ENCODE measurements at regions not wholly inside any gene's neighbourhood (a gene's known extent, or its start where the extent isn't known, plus 50 kb on each side); places are given as distances from the start of the nearest gene placed in this dataset.
"Not testable (repeated sequence)": the region's sequence is repeated elsewhere in the genome, so short reads cannot be mapped to it uniquely, and the experiment has no call there.

DNA sequence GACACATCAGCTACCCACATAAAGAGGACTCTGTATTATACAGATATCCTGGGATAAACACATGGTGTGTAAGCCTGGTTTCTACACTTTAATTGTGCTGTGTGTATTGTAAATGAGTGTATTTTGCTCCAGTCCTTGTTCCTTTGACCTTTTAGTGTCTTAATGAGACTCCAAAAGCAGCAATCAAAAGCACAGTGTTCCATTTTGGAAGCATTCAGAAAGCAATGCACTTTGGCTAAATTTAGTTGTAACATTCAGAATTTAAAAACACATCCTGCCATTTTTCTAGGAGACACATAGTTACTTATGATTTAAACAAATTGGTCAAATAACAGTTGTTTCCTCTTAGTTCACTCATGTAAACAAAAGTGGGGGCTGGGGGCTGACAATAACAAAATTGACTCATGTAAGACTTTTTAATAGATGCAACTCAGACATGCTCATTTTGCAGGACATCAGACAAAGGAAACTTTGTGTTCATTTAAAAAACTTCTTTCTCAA is 122.2 kb downstream of the GPR37 start:
- in situ Hi-C loops (cut with HindIII; ENCODE audit: low sequenced_read_pairs), result no loop called here

DNA sequence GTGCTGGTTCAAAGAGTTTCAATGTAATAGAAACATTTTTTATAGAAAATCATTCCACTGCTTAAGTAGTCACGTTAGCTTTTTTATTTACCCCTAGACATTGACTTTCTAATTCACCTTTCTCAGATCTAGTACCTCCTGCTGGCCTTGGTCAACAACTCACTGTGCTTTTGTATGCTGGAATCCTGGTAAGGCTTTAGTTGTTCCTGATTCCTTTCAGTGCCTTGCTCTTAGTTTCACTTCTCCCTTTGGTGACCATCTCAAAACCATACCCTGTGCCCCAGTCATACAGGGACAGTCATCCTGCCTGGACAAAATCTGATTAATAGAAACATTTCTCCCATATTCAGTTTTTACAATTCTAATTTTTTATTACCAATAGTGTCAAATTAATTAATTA is 130.2 kb downstream of the GPR37 start:
- in situ Hi-C loops (cut with HindIII; ENCODE audit: low sequenced_read_pairs), result no loop called here

DNA sequence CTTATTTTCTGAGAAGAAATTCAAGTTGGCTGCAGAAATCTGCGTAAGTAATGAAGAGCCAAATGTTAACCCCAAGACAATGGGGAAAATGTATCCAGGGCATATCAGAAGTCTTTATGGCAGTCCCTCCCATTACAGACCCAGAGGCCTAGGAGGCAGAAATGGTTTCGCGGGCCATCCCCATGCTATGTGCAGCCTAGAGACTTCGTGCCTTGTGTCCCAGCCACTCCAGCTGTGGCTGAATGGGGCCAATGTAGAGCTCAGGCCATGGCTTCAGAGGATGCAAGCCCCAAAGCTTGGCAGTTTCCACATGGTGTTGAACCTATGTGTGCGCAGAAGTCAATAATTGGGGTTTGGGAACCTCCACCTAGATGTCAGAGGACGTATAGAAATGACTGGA is 131.9 kb downstream of the GPR37 start:
- in situ Hi-C loops (cut with HindIII; ENCODE audit: low sequenced_read_pairs), result no loop called here

DNA sequence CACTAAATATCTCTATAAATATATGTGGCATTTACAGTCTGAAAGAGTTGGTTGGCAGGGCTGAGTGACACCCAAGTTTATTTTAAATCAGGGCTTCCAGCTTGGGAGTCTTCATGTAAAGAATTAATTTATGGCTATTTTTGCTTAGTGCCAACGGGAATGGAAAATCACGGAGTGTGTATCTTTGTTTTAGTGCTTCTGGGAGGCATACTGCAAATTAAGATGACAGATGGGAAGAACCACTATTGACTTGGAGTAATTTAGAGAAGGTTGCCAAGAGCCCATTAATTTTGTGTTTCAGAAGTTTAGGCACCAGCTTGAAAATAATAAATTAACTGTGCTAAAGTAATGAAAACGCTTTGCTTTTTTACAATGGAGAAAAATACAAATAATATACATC is 135.2 kb downstream of the GPR37 start:
- in situ Hi-C loops (cut with HindIII; ENCODE audit: low sequenced_read_pairs), result no loop called here

DNA sequence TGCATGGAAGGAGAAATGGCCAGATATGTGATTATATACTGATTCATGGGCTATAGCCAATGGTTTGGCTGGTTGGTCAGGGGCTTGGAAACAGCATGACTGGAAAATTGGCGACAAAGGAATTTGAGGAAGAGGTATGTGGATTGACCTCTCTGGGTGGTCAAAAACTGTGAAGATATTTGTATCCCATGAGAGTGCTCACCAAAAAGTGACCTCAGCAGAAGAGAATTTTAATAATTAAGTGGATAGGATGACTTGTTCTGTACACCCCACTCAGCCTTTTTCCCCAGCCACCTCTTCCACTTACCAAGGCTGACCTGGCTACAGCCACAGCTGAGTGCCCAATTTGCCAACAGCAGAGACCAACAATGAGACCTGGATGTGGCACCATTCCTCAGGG is 146.7 kb downstream of the GPR37 start:
- in situ Hi-C loops (cut with HindIII; ENCODE audit: low sequenced_read_pairs), result no loop called here

DNA sequence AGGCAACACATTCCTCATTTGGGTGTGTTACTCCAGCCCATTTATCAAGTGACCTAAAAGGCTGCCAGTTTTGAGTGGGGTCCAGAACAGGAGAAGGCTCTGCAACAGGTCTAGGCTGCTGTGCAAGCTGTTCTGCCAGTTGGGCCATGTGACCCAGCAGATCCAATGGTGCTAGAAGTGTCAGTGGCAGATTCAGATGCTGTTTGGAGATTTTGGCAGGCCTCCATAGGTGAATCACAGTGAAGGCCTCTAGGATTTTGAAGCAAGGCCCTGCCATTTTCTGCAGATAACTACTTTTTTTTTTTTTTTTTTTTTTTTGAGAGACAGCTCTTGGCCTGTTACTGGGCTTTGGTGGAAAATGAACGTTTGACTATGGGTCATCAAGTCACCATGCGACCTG is 147.5 kb downstream of the GPR37 start:
- in situ Hi-C loops (cut with HindIII; ENCODE audit: low sequenced_read_pairs), result not testable (repeated sequence)

DNA sequence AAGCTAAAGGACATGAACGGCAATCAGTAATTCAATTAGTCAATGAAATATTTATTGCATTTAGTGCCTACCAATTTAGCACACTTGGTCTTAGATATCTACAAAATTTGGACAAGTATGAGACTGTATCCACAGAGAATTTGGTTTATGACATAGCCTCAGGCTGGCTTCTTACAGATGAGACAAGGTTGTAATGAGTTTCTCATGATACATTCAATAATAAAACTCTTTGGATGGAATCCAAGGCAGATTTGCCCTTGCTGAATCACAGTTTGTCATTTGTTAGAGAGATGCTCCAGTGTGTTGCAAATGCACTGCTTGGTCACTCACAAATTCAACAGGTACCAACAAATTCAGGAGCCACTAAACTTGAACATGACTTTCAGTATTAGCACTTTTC is 162.5 kb downstream of the GPR37 start:
- in situ Hi-C loops (cut with HindIII; ENCODE audit: low sequenced_read_pairs), result no loop called here

DNA sequence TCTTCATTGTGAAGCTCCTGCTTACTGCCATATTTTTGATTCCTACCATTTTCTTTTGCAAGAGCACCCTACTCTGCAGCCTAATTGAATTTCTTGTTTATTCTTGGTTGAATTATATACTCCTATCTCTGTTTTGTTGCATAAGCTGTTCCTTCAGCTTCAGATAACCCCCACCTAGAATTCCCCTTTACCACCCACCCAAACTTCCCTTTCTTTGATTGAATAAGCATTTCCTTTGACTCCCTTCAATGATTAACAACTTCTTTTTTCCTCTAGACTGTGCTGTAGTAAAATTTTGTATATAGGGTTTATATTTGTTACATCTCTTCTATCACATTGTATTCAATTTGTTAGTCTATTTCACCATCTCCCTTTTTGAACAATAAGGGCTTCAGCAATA is 168.1 kb downstream of the GPR37 start:
- in situ Hi-C loops (cut with HindIII; ENCODE audit: low sequenced_read_pairs), result no loop called here

DNA sequence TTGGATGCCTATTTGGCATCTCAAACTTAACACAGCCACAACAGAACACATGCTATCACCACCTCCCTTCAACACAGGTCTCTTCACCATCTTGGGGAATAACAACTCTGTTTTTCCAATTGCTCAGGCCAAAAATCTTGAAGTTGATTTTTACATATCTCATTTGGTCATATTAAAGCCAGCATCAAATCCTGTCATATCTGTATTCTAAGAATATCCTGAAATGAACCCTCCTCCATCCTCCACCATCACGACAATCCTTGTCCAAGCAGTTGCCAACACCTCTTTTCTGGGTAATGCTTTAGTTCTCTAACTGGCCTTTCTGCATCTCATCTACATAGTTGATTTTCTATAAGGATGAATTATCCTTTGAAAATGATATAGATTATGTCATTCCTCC is 168.7 kb downstream of the GPR37 start:
- in situ Hi-C loops (cut with HindIII; ENCODE audit: low sequenced_read_pairs), result no loop called here

DNA sequence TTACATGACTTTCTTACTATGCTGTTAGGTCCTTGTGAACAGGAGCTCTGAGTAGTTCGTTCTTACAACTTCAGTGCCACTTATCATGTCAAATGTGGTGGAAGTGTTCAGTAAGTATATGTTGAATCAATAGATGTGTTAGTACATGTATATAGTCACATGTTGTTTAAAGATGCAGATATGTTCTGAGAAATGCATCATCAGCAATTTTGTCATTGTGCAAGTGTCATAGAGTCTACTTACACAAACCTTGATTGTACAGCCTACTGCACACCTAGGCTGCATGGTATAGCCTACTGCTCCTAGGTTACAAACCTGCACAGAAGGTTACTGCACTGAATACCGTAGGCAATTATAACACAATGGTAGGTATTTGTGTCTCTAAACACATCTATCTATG is 174.8 kb downstream of the GPR37 start:
- in situ Hi-C loops (cut with HindIII; ENCODE audit: low sequenced_read_pairs), result no loop called here

DNA sequence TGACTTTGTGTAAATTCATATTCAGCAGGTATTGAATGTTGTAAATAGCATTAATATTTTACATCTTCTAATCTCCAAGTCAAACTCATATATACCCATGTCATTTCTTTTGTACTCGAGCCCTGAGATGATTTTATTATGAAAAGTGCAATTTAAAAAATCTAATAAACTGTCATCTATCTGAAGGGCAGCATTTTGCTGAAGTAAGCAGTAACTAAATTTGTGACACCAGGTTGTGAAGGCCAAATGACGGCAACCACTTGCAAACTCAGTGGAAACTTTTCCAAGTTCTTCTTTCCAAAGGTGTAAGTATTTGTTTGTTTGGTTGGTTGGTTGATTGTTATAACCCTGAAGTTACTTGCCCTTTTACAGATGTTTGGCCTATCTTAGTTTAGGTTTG is 188.3 kb downstream of the GPR37 start:
- in situ Hi-C loops (cut with HindIII; ENCODE audit: low sequenced_read_pairs), result no loop called here

DNA sequence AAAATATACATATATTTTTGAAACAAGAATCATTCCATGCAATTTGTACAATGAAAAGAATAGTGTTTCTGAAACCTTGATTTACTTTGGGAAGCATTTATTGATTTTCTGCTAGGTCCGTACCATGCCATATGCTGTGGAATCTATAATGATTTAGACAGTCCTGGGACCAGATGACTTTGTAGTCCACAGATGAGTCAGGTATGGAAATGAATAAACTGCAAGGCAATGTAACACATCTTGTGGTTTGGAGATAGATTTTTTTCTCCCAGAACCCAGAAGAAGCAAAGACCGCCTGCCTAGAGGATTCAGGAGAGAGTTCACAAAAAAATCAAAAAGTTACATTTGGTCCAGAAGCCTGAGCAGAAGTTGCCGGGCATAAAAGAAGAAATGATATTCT is 190.4 kb downstream of the GPR37 start:
- in situ Hi-C loops (cut with HindIII; ENCODE audit: low sequenced_read_pairs), result no loop called here

DNA sequence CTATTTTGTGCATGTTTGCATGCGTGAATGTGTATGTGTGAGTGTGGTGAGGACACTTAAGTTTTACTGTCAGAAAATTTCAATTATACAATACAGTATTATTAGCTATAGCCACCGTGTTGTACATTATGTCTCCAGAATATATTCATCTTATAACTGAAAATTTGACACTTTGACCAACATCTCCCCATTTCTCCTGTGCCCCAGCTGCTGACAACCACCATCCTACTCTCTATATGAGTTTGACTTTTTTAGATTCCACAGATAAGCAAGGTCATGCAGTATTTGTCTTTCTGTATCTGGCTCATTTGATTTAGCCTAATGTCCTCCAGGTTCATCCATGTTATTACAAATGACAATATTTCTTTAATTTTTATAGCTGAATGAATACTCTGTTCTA is 195.0 kb downstream of the GPR37 start:
- in situ Hi-C loops (cut with HindIII; ENCODE audit: low sequenced_read_pairs), result no loop called here

DNA sequence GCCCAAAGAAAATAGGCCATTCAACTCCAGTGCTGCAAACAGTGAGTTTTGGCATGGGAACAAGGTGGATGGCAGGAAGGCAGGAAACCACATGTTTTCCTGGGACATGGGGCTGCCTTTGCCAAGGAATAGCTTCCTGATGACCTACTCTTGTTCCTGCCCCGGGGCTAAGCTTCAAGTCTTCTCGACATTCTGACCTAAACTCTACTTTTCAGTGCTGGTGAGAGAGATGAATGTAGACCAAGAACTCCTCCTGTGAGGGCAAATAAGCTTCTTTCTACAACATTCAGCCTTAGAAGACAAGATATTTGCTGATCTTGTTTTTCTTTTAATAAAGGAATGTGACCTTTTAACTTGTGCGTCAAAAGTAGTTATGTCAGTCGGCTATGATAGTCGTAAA is 199.0 kb downstream of the GPR37 start:
- in situ Hi-C loops (cut with HindIII; ENCODE audit: low sequenced_read_pairs), result no loop called here

DNA sequence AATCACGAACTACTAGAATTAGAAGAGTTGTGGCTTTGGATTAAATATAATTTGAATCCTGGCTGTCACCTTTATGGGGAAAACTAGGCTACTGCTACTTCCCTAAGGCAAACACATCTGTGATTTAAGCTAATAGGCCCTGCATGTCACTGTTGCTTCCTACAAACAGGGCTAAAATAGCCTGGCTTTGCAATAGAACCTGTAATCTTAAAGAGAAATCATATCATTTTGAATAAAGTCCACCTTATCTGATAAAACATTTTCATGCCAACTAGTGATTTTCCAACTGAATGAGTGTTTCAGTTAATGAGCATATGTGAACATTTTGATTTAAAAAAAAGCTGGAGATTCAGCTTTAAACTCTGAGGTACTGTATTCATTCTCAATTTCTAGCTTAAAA is 208.0 kb downstream of the GPR37 start:
- in situ Hi-C loops (cut with HindIII; ENCODE audit: low sequenced_read_pairs), result no loop called here

DNA sequence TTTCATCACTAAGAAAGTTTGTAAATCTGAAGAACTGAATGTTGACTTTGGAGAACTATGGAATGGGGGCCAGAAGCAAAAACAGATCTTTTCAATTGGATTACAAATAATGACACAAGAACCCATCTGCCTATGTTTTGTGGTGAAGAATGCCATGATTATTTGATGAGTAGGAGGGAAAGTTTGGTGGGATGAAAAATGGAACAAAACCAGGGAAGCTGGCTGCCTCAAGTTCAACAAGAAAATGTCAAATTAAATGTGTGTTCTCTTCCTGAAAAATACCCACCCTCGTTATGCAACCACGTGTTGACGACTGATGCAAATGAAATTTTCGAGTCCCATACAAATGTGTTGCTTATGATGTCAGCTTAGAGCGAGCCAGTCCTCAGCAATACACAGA is 208.5 kb downstream of the GPR37 start:
- in situ Hi-C loops (cut with HindIII; ENCODE audit: low sequenced_read_pairs), result no loop called here

DNA sequence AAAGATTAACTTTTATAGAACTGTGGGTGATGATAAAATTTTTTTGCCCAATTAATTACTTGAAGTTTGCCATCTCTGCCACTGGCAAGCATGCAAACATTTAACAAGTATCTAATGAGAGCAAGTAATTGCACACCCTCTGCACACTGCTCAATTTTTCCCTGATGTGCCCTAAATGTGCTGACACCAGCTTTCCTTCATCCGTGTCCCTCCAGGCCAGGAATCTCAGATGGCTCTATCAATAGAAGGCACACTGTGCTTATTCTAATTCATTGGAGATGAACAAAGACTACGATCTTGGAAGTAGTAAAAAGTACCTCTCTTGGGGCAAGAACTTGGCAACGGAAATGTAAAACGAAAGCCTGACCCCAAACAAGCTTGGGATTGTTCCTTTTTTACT is 212.1 kb downstream of the GPR37 start:
- in situ Hi-C loops (cut with HindIII; ENCODE audit: low sequenced_read_pairs), result no loop called here

DNA sequence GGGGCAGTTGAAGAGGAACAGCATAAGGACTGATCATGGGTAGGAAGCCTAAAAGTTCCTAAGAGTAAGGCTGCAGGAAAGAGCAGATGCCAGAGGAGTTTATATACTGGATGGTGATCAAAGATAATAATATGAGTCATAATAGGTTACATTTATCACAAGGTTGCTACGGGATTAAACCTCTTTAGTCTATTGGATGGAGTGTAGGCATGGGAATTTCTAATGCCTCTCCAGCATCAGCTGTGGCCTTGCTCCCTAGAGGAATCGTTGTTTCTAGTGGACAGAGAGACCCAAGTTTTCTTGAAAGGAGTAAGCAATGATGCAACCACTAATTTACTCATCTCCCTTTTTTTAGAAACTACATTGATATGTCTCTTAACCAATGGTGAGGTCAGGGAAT is 213.4 kb downstream of the GPR37 start:
- in situ Hi-C loops (cut with HindIII; ENCODE audit: low sequenced_read_pairs), result no loop called here

DNA sequence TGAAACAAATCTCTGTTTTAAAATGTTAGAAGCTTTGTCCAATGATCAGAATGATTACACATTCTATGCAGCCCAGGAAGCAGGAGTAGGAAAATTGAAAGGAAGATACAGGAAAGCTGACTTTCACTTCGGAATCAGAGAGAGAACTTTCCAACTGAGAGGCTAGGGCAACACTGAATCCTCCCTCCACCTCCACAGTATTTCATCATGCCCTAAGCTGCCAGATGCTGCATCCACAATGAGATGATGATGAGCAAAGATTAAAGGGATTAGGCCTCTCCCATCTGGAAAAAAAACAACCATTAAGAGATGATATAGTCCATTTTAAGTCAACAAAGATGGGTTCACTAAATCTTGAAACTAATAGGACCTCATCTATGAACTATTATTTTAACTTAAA is 215.6 kb downstream of the GPR37 start:
- in situ Hi-C loops (cut with HindIII; ENCODE audit: low sequenced_read_pairs), result no loop called here

DNA sequence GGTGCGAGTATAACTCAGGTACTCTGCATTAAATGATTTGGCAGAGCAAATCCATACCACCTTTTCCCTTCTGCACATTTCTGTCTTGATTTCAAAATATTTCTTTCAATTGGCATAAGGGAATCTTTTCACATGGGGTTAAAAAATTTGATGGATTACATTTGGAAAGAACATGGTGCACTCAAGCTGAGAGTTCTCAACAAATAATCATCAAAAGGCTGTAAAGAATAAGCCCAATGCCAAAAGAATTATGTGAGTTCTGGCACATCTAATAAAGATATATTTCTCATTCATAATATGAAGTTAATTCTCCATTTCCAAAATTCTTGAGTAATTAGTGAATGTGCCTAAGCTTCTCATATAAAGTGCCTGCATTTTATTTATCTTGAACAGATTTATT is 223.1 kb downstream of the GPR37 start:
- in situ Hi-C loops (cut with HindIII; ENCODE audit: low sequenced_read_pairs), result no loop called here

DNA sequence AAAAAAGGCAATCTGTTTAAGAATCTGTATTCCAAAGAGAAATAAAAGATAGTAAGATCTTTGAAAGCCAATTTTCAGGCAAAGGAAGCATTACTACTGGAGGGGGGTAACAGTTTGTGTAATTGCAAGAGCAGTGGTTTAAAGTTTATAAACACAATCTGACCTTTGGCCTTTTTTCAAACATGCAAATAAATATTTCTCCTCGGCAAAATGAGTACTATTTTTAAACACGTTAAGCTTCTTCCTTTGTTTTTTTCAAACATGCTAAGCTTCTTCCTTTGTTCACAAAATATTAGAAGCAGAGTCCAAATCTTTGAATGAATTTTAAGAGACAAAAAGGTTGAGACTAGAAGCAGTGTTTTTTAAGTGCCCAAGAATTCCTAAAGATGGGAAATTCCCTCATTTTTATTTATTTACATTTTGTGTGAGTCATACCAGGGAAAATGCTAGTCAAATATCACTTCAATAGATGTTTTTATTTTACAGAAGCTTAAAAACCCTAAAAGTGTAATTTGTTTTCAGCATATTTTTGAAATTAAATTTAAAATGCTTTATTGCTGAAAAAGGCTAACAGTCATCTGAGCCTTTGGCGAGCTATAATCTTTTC is 229.3 kb downstream of the GPR37 start:
- in situ Hi-C loops (cut with HindIII; ENCODE audit: low sequenced_read_pairs), result no loop called here

DNA sequence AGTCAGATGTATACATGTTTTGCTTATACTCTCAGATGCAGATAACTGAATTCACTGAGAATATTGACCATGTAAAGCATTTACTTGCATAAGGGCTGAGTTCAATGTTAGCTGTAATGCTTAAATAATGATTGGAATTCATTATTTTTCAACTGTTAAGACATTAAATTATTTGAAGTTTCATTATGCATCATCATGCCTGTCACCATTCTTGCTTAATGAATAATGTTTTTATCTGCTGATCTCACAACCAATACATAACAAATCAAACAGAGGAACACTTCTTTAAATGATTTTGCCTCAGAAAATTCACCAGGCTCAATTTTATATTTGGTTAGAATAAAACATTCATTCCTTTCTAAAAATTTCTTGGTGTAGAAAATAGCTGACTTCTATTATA is 233.4 kb downstream of the GPR37 start:
- in situ Hi-C loops (cut with HindIII; ENCODE audit: low sequenced_read_pairs), result no loop called here

DNA sequence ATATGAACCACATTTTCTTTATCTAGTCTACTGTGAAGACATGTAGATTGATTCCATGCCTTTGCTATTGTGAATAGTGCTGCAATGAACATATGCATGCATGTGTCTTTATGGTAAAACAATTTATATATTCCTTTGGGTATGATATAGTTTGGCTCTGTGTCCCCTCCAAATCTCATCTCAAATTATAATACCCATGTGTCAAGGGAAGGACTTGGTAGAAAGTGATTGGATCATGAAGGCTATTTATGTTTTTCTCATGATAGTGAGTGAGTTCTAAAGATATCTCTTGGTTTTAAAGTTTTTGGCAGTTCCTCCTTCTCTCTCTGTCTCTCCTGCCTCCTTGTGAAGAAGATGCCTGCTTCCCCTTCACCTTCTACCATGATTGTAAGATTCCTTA is 248.7 kb downstream of the GPR37 start:
- in situ Hi-C loops (cut with HindIII; ENCODE audit: low sequenced_read_pairs), result no loop called here
